ENCODE measurements at regions not wholly inside any gene's neighbourhood (a gene's known extent, or its start where the extent isn't known, plus 50 kb on each side); places are given as distances from the start of the nearest gene placed in this dataset.

- no peak for TF ChIP-seq TAF1 (IDR thresholded peaks at IDR 0.05; ENCODE audit: borderline replicate concordance, insufficient read depth, low read length)
- TF ChIP-seq POLR2AphosphoS5 (IDR thresholded peaks at IDR 0.05; ENCODE audit: low read depth, low read length): no peak
These were observed 287.9 kb upstream of the FERMT1 start for GRCh38 chr20:6410721-6411120.

- no peak for TF ChIP-seq SIN3A (IDR thresholded peaks at IDR 0.05; ENCODE audit: borderline replicate concordance, insufficient read depth, low read length)
These were observed 284.3 kb upstream of the FERMT1 start for GRCh38 chr20:6407163-6407562.

GRCh38 chr20:6401893-6402557, 279.2 kb upstream of the FERMT1 start:
- TF ChIP-seq POLR2AphosphoS5 (IDR thresholded peaks at IDR 0.05; ENCODE audit: low read depth, low read length) (no peak), REST (IDR thresholded peaks at IDR 0.05; ENCODE audit: insufficient read depth in 1 of 2, low read depth in 2 of 2, low read length in 2 of 2) (no peak), TAF1 (IDR thresholded peaks at IDR 0.05; ENCODE audit: borderline replicate concordance, insufficient read depth, low read length) (no peak), FOXP2 (optimal IDR thresholded peaks at IDR 0.05; ENCODE audit: borderline replicate concordance, extremely low read depth, extremely low read length, insufficient read depth) (no peak), SIN3A (IDR thresholded peaks at IDR 0.05; ENCODE audit: borderline replicate concordance, insufficient read depth, low read length) (no peak)

- TF ChIP-seq REST (IDR thresholded peaks at IDR 0.05; ENCODE audit: insufficient read depth in 1 of 2, low read depth in 2 of 2, low read length in 2 of 2) (no peak), TAF1 (IDR thresholded peaks at IDR 0.05; ENCODE audit: borderline replicate concordance, insufficient read depth, low read length) (no peak), POLR2AphosphoS5 (IDR thresholded peaks at IDR 0.05; ENCODE audit: low read depth, low read length) (no peak), SIN3A (IDR thresholded peaks at IDR 0.05; ENCODE audit: borderline replicate concordance, insufficient read depth, low read length) (no peak), FOXP2 (optimal IDR thresholded peaks at IDR 0.05; ENCODE audit: borderline replicate concordance, extremely low read depth, extremely low read length, insufficient read depth) (no peak)
These were observed 274.3 kb upstream of the FERMT1 start for GRCh38 chr20:6397115-6397514.

GRCh38 chr20:6395695-6396094, 272.9 kb upstream of the FERMT1 start:
- no peak for TF ChIP-seq POLR2AphosphoS5 (IDR thresholded peaks at IDR 0.05; ENCODE audit: low read depth, low read length)
- no peak for TF ChIP-seq FOXP2 (optimal IDR thresholded peaks at IDR 0.05; ENCODE audit: borderline replicate concordance, extremely low read depth, extremely low read length, insufficient read depth)
- no peak for TF ChIP-seq REST (IDR thresholded peaks at IDR 0.05; ENCODE audit: insufficient read depth in 1 of 2, low read depth in 2 of 2, low read length in 2 of 2)
- TF ChIP-seq TAF1 (IDR thresholded peaks at IDR 0.05; ENCODE audit: borderline replicate concordance, insufficient read depth, low read length): no peak
- no peak for TF ChIP-seq SIN3A (IDR thresholded peaks at IDR 0.05; ENCODE audit: borderline replicate concordance, insufficient read depth, low read length)

GRCh38 chr20:6388671-6389197, 265.9 kb upstream of the FERMT1 start:
- TF ChIP-seq SIN3A (IDR thresholded peaks at IDR 0.05; ENCODE audit: borderline replicate concordance, insufficient read depth, low read length) (no peak), TAF1 (IDR thresholded peaks at IDR 0.05; ENCODE audit: borderline replicate concordance, insufficient read depth, low read length) (no peak), FOXP2 (optimal IDR thresholded peaks at IDR 0.05; ENCODE audit: borderline replicate concordance, extremely low read depth, extremely low read length, insufficient read depth) (no peak)

Data from PFSK-1 (cell line).